GM23338 (cell line): ENCODE measurements at regions not wholly inside any gene's neighbourhood (a gene's known extent, or its start where the extent isn't known, plus 50 kb on each side); places are given as distances from the start of the nearest gene placed in this dataset.

Source experiments
- ATAC-seq: fragments of 200-7000 bp; cut with Tn5 transposase; 3 replicates; pipeline ENCODE4 v1.9.1; 2020
- DNase-seq: peaks from one replicate; pipeline ENCODE4 v3.0.0-alpha.2; 2015; ENCODE audit warnings: low spot score
- H2AFZ ChIP-seq: fragments of 200-600 bp; sonication (generic); 2 replicates; pipeline ENCODE4 v1.8.0; 2016; ENCODE audit warnings: antibody characterized with exemption, mild to moderate bottlenecking, moderate library complexity
- H3F3A ChIP-seq: fragments of 200-600 bp; sonication (generic); replicated peaks from 2 replicates; pipeline ENCODE4 v1.8.0; 2017; ENCODE audit warnings: antibody characterized with exemption, mixed run types, low read depth
- H3K27ac ChIP-seq: fragments of 200-600 bp; sonication (generic); 2 replicates; pipeline ENCODE4 v1.6.1; 2016; ENCODE audit warnings: low read depth
- H3K27me3 ChIP-seq: fragments of 200-600 bp; sonication (generic); 2 replicates; pipeline ENCODE4 v1.8.0; 2016; ENCODE audit warnings: mild to moderate bottlenecking, mixed run types, moderate library complexity; ENCODE audit not compliant: insufficient read depth
- H3K36me3 ChIP-seq: fragments of 200-600 bp; sonication (generic); 2 replicates; pipeline ENCODE4 v1.8.0; 2016; ENCODE audit warnings: mild to moderate bottlenecking; ENCODE audit not compliant: insufficient read depth
- H3K4me1 ChIP-seq: fragments of 200-600 bp; sonication (generic); 2 replicates; pipeline ENCODE4 v1.8.0; 2016; ENCODE audit warnings: mild to moderate bottlenecking, moderate library complexity; ENCODE audit not compliant: insufficient read depth
- H3K4me2 ChIP-seq: fragments of 200-600 bp; sonication (generic); 2 replicates; pipeline ENCODE4 v1.7.1; 2017; ENCODE audit warnings: mixed run types
- H3K4me3 ChIP-seq: fragments of 200-600 bp; sonication (generic); 2 replicates; pipeline ENCODE4 v1.6.1; 2016; ENCODE audit warnings: mixed run types
- H3K79me2 ChIP-seq: fragments of 200-600 bp; sonication (generic); replicated peaks from 2 replicates; pipeline ENCODE4 v1.8.0; 2017; ENCODE audit warnings: mild to moderate bottlenecking; ENCODE audit not compliant: insufficient read depth
- H3K9me2 ChIP-seq: fragments of 200-600 bp; sonication (generic); 2 replicates; pipeline ENCODE4 v1.8.0; 2017; ENCODE audit not compliant: insufficient read depth
- H4K20me1 ChIP-seq: fragments of 200-600 bp; sonication (generic); replicated peaks from 2 replicates; pipeline ENCODE4 v1.8.0; 2017; ENCODE audit warnings: mild to moderate bottlenecking; ENCODE audit not compliant: insufficient read depth
- H3K27ac Mint-ChIP-seq: 2 replicates; pipeline ENCODE4 v1.8.0; 2020; ENCODE audit warnings: inconsistent platforms, mild to moderate bottlenecking, moderate library complexity, mixed read lengths
- H3K27me3 Mint-ChIP-seq: 3 replicates; pipeline ENCODE4 v1.8.0; 2022; ENCODE audit warnings: low read depth, mild to moderate bottlenecking, moderate library complexity, mixed read lengths, inconsistent platforms; ENCODE audit not compliant: insufficient read depth, poor library complexity
- H3K36me3 Mint-ChIP-seq: 3 replicates; pipeline ENCODE4 v1.8.0; 2021; ENCODE audit warnings: low read depth, mild to moderate bottlenecking, inconsistent platforms, moderate library complexity, mixed read lengths
- H3K4me1 Mint-ChIP-seq: 3 replicates; pipeline ENCODE4 v1.8.0; 2020; ENCODE audit warnings: mild to moderate bottlenecking, inconsistent platforms, mixed read lengths
- H3K4me3 Mint-ChIP-seq: 3 replicates; pipeline ENCODE4 v1.8.0; 2021; ENCODE audit warnings: moderate library complexity, mild to moderate bottlenecking, inconsistent platforms, mixed read lengths
- H3K9me3 Mint-ChIP-seq: 3 replicates; pipeline ENCODE4 v1.8.0; 2020; ENCODE audit warnings: moderate library complexity, mild to moderate bottlenecking, inconsistent platforms, mixed read lengths
- CREB1 ChIP-seq: fragments of 250-450 bp; sonication (Bioruptor Pico); IDR thresholded peaks from 2 replicates; pipeline ENCODE4 v1.5.0; 2020; ENCODE audit warnings: low read depth, mild to moderate bottlenecking, moderate library complexity
- CTCF ChIP-seq, 2 experiments: fragments of 200-600 bp in 1 of 2; sonication (generic) in 1 of 2; conservative IDR thresholded peaks; 2 replicates each; pipeline versions ENCODE4 v1.5.1 to v1.6.1; 2016 to 2017; ENCODE audit warnings: antibody characterized with exemption in 2 of 2, low read depth in 2 of 2, mild to moderate bottlenecking in 2 of 2, moderate library complexity in 1 of 2
- ETS1 ChIP-seq: IDR thresholded peaks from 2 replicates; pipeline ENCODE4 v1.6.1; 2016; ENCODE audit warnings: antibody characterized with exemption
- EZH2 ChIP-seq: fragments of 200-600 bp; sonication (generic); IDR thresholded peaks from one replicate; pipeline ENCODE4 v1.8.0; 2017; ENCODE audit warnings: antibody characterized with exemption, mild to moderate bottlenecking, low read depth; ENCODE audit not compliant: unreplicated experiment
- EZH2phosphoT487 ChIP-seq: fragments of 200-600 bp; sonication (generic); IDR thresholded peaks from one replicate; pipeline ENCODE4 v1.8.1; 2018; ENCODE audit warnings: antibody characterized with exemption; ENCODE audit not compliant: unreplicated experiment
- JUNB ChIP-seq: IDR thresholded peaks from one replicate; pipeline ENCODE4 v1.6.1; 2016; ENCODE audit warnings: antibody characterized with exemption; ENCODE audit not compliant: unreplicated experiment
- NANOG ChIP-seq: IDR thresholded peaks from 2 replicates; pipeline ENCODE4 v1.6.1; 2016; ENCODE audit warnings: antibody characterized with exemption, borderline replicate concordance
- POLR2AphosphoS5 ChIP-seq: IDR thresholded peaks from 2 replicates; pipeline ENCODE4 v1.6.1; 2016; ENCODE audit warnings: antibody characterized with exemption, low read depth
- REST ChIP-seq: IDR thresholded peaks from one replicate; pipeline ENCODE4 v1.6.1; 2018; ENCODE audit warnings: antibody characterized with exemption; ENCODE audit not compliant: unreplicated experiment
- STAT1 ChIP-seq: IDR thresholded peaks from one replicate; pipeline ENCODE4 v1.6.1; 2016; ENCODE audit warnings: antibody characterized with exemption; ENCODE audit not compliant: unreplicated experiment
- ZNF114 ChIP-seq: fragments of 250-450 bp; sonication (Bioruptor Pico); IDR thresholded peaks from 2 replicates; pipeline ENCODE4 v1.5.0; 2020; ENCODE audit warnings: mild to moderate bottlenecking, moderate library complexity
- ZNF331 ChIP-seq: fragments of 250-450 bp; sonication (Bioruptor Pico); IDR thresholded peaks from 2 replicates; pipeline ENCODE4 v1.5.0; 2020; ENCODE audit warnings: low read depth, mild to moderate bottlenecking, moderate library complexity

GRCh38 chr5:163596608-163597315 lies 91.3 kb downstream of the MAT2B start:
- no peak for DNase-seq
- Histone ChIP-seq H3K9me2 (peaks cover 11% of the 10 kb centered on the region), H3K79me2 (no peaks in the 10 kb centered on the region), H3F3A (no peaks in the 10 kb centered on the region), H3K27ac (no peak overlapping the region), H2AFZ (peak overlapping the region; percentile 76; the same call in 1 of the 2 replicates), H3K4me2 (no peak overlapping the region), H3K36me3 (no peaks in the 10 kb centered on the region), H3K4me1 (no peaks in the 10 kb centered on the region), H4K20me1 (no peaks in the 10 kb centered on the region), H3K27me3 (no peaks in the 10 kb centered on the region), H3K4me3 (no peak overlapping the region)
- H3K9me3 Mint-ChIP-seq = no peaks in the 10 kb centered on the region
- no peaks in the 10 kb centered on the region; the same call in 2 of the 3 replicates for H3K36me3 Mint-ChIP-seq
- H3K4me1 Mint-ChIP-seq = peaks cover 9% of the 10 kb centered on the region; the same call in 2 of the 3 replicates
- no peaks in the 10 kb centered on the region for H3K27me3 Mint-ChIP-seq
- no peak for TF ChIP-seq REST
- no peak for ATAC-seq
- H3K4me3 Mint-ChIP-seq = no peak overlapping the region
- H3K27ac Mint-ChIP-seq = no peak overlapping the region

- no peak for ATAC-seq
- no peak for TF ChIP-seq CTCF (conservative IDR thresholded peaks at IDR 0.05; ENCODE audit: low read depth in 2 of 2)
- no peak for TF ChIP-seq EZH2
- TF ChIP-seq ZNF114 (CRISPR knock-in tag) = no peak
- no peak for TF ChIP-seq POLR2AphosphoS5
- TF ChIP-seq REST = no peak
- no peak for TF ChIP-seq ZNF331 (CRISPR knock-in tag)
- no peak for TF ChIP-seq STAT1
- TF ChIP-seq CREB1 (CRISPR knock-in tag) = no peak
- TF ChIP-seq JUNB = no peak
- TF ChIP-seq EZH2phosphoT487 = no peak
- no peak for TF ChIP-seq ETS1
- TF ChIP-seq NANOG = no peak
- H3K36me3 ChIP-seq = no peaks in the 10 kb centered on the region
- no peak overlapping the region for H3K4me2 ChIP-seq
- Mint-ChIP-seq H3K36me3 (no peaks in the 10 kb centered on the region), H3K4me3 (no peak overlapping the region), H3K27me3 (no peaks in the 10 kb centered on the region), H3K9me3 (no peaks in the 10 kb centered on the region), H3K4me1 (no peaks in the 10 kb centered on the region), H3K27ac (no peak overlapping the region)
- no peaks in the 10 kb centered on the region for H4K20me1 ChIP-seq
- H3K27ac ChIP-seq = no peak overlapping the region
- H3K4me1 ChIP-seq = no peaks in the 10 kb centered on the region
- no peaks in the 10 kb centered on the region for H3K79me2 ChIP-seq
- no peak overlapping the region for H3K4me3 ChIP-seq
- no peak for DNase-seq
- no peaks in the 10 kb centered on the region for H3F3A ChIP-seq
- peaks cover 5% of the 10 kb centered on the region; the same call in 1 of the 2 replicates for H3K9me2 ChIP-seq
- H3K27me3 ChIP-seq = no peaks in the 10 kb centered on the region
- H2AFZ ChIP-seq = no peak overlapping the region
Measured at GRCh38 chr5:163604013-163604412, 98.6 kb downstream of the MAT2B start.
